Upper lobe of left lung (tissue), 6 donors: ENCODE measurements at regions not wholly inside any gene's neighbourhood (a gene's known extent, or its start where the extent isn't known, plus 50 kb on each side); places are given as distances from the start of the nearest gene placed in this dataset.
"Not testable (repeated sequence)": the region's sequence is repeated elsewhere in the genome, so short reads cannot be mapped to it uniquely, and the experiment has no call there.

Experiments used
- ATAC-seq, 2 donors: fragments of 200-7000 bp; cut with Tn5 transposase; one replicate each; pipeline ENCODE4 v1.9.1; 2022; ENCODE audit warnings: mild to moderate bottlenecking in 2 of 2, moderate library complexity in 2 of 2; ENCODE audit not compliant: low FRiP score in 2 of 2
- DNase-seq, 2 donors: peaks; one replicate each; pipeline ENCODE4 v3.0.0-alpha.2; 2019 to 2020
- H3K27ac ChIP-seq, 4 donors: fragments of 200-600 bp; sonication (generic); one replicate each; pipeline ENCODE4 v1.5.1; 2016 to 2019
- H3K27me3 ChIP-seq, 4 donors: fragments of 200-600 bp; sonication (generic); one replicate each; pipeline ENCODE4 v1.5.1; 2017 to 2019
- H3K36me3 ChIP-seq, 4 donors: fragments of 200-600 bp; sonication (generic); one replicate each; pipeline ENCODE4 v1.5.1; 2016 to 2019
- H3K4me1 ChIP-seq, 4 donors: fragments of 200-600 bp; sonication (generic); one replicate each; pipeline ENCODE4 v1.5.1; 2018 to 2019
- H3K4me3 ChIP-seq, 4 donors: fragments of 200-600 bp; sonication (generic); one replicate each; pipeline ENCODE4 v1.5.1; 2017 to 2019; ENCODE audit warnings: mild to moderate bottlenecking in 2 of 4, moderate library complexity in 1 of 4
- H3K9me3 ChIP-seq, 4 donors: fragments of 200-600 bp; sonication (generic); one replicate each; pipeline ENCODE4 v1.5.1; 2018 to 2019
- EP300 ChIP-seq, 4 donors: sonication (generic); formaldehyde crosslinking; IDR thresholded peaks; one replicate each; pipeline ENCODE4 v1.5.1; 2017; ENCODE audit warnings: antibody characterized with exemption in 4 of 4, control low read depth in 2 of 4
- POLR2A ChIP-seq, 4 donors: fragments of 450-650 bp; IDR thresholded peaks; one replicate each; pipeline ENCODE4 v1.5.1; 2016 to 2017; ENCODE audit warnings: antibody characterized with exemption in 4 of 4, mild to moderate bottlenecking in 2 of 4
- POLR2AphosphoS5 ChIP-seq, 2 donors: sonication (generic); formaldehyde crosslinking; IDR thresholded peaks; one replicate each; pipeline ENCODE4 v1.5.1; 2017; ENCODE audit warnings: antibody characterized with exemption in 2 of 2
- WGBS, 2 donors: methylation state at CpG; one replicate each; pipeline ENCODE4 v1.1.5; 2017 to 2018; 5-methylcytosine and 5-hydroxymethylcytosine counted together
- TF ChIP-seq, protein P1 (sequence below), 6 experiments: fragments of 450-650 bp in 4 of 6; fragments of 200-600 bp in 2 of 6; sonication (generic) in 2 of 6; IDR thresholded peaks; one replicate each; pipeline ENCODE4 v1.5.1; 2016 to 2019; ENCODE audit warnings: antibody characterized with exemption in 6 of 6
- donor health status: DM: no; HTN: no; CAD: no; lungs with moderate emphysema.
- donor health status: DM: no; HTN: yes; CAD: no; lungs with severe emphysema.

DNA sequence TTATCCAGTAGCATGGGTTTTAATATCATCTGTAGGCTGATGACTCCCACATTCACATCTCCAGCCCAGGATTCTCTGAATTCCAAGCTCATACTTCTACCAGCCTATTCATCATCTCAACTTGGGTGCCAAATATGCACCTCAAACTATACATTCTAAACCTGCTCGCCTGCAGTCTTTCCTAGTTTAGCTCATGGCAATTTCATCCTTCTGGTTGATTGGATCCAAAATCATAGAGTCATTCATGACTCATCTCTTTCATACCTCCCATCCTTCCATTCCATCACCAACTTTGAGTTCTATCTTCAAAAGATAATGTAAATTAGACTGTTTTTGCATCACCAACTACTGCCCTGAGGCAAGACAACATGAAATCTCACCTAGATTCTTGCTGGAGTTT is 99.7 kb upstream of the EGLN3 start:
- no peak for DNase-seq
- Histone ChIP-seq H3K9me3 (no peaks in the 10 kb centered on the region), H3K4me3 (no peak overlapping the region), H3K27me3 (no peaks in the 10 kb centered on the region), H3K4me1 (peaks cover 0 to 8% (median 0%) of the 10 kb centered on the region in 4 donors), H3K36me3 (no peaks in the 10 kb centered on the region), H3K27ac (no peak overlapping the region)
- 95 to 96% methylated on average over 1 of the region's 1 CpG for WGBS, 2 donors
- TF ChIP-seq POLR2A (IDR thresholded peaks at IDR 0.05) (no peak), POLR2AphosphoS5 (IDR thresholded peaks at IDR 0.05) (no peak), EP300 (IDR thresholded peaks at IDR 0.05) (no peak)
- TF ChIP-seq, protein P1, sequence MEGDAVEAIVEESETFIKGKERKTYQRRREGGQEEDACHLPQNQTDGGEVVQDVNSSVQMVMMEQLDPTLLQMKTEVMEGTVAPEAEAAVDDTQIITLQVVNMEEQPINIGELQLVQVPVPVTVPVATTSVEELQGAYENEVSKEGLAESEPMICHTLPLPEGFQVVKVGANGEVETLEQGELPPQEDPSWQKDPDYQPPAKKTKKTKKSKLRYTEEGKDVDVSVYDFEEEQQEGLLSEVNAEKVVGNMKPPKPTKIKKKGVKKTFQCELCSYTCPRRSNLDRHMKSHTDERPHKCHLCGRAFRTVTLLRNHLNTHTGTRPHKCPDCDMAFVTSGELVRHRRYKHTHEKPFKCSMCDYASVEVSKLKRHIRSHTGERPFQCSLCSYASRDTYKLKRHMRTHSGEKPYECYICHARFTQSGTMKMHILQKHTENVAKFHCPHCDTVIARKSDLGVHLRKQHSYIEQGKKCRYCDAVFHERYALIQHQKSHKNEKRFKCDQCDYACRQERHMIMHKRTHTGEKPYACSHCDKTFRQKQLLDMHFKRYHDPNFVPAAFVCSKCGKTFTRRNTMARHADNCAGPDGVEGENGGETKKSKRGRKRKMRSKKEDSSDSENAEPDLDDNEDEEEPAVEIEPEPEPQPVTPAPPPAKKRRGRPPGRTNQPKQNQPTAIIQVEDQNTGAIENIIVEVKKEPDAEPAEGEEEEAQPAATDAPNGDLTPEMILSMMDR (IDR thresholded peaks at IDR 0.05): no peak
- ATAC-seq: no peak

DNA sequence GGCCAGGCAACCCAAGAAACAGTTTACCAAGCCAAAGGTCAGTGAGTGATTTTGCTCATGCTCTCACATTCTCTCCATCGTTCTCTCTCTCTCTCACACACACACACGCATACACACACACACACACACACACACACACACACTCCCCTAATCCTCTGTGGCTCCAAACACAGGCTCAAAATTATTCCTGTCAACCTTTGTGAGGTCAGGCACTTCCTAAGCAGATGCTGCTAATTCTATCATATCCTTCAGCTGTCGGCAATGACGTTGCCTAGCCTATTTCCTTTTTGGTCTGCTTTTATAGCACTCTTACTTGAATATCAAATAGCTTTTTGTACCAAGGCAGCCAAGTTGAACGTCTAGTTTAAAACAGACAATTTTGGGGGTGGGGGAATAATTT is 98.9 kb upstream of the EGLN3 start:
- Histone ChIP-seq H3K9me3 (no peaks in the 10 kb centered on the region), H3K36me3 (no peaks in the 10 kb centered on the region), H3K4me3 (no peak overlapping the region), H3K27ac (no peak overlapping the region), H3K4me1 (peaks cover 0 to 8% (median 0%) of the 10 kb centered on the region in 4 donors), H3K27me3 (no peaks in the 10 kb centered on the region)
- TF ChIP-seq, protein P1 (IDR thresholded peaks at IDR 0.05): no peak
- TF ChIP-seq EP300 (IDR thresholded peaks at IDR 0.05) (no peak), POLR2A (IDR thresholded peaks at IDR 0.05) (no peak), POLR2AphosphoS5 (IDR thresholded peaks at IDR 0.05) (no peak)
- 46 to 68% methylated on average over 5 of the region's 5 CpGs for WGBS, 2 donors
- ATAC-seq (no peak), DNase-seq (no peak)

GRCh38 chr14:34049187-34049586 is 98.3 kb upstream of the EGLN3 start:
- 96% methylated on average over 7 of the region's 7 CpGs for WGBS, 2 donors
- not testable (repeated sequence) for H3K9me3 ChIP-seq

DNA sequence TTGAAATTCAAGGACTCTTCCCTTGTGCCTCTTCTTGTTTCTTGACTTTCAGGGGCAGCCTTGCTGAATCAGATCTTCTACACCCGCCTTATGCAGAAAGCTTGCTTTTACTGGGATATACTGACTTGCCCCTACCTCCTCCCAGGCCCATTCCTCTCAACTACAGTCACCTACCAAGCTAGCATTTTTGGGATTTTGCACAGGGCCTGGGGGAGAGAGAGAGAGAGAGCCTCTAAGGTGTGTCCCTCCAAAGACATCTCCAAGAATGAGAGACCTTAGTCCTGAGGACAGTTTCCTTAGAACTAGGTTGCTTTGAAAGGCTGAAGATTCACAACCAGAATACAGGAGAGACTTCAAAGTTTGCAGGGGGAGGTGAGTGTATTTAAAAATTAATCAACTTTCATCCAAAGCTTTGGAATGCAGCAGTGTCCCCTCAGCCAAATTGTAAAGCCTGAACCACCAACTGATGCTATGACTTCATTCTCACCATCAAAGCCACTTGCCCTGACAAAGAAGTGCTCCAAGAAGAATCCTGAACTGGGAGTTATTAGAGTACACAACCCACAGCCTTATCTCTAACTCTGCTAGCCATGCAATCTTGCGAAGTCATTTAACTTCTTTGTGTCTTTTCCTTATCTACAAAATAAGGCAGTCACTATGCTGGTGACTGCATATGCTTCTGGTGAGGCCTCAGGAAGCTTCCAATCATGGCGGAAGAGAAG is 96.1 kb upstream of the EGLN3 start:
- Histone ChIP-seq H3K4me3 (no peak overlapping the region), H3K9me3 (no peaks in the 10 kb centered on the region), H3K27ac (no peak overlapping the region), H3K4me1 (no peaks in the 10 kb centered on the region), H3K36me3 (no peaks in the 10 kb centered on the region), H3K27me3 (no peaks in the 10 kb centered on the region)
- DNase-seq: no peak
- no peak for ATAC-seq
- 91 to 100% methylated on average over 3 of the region's 3 CpGs for WGBS, 2 donors
- TF ChIP-seq POLR2A (IDR thresholded peaks at IDR 0.05) (no peak), EP300 (IDR thresholded peaks at IDR 0.05) (no peak), POLR2AphosphoS5 (IDR thresholded peaks at IDR 0.05) (no peak)
- TF ChIP-seq, protein P1 (IDR thresholded peaks at IDR 0.05): no peak

More at GRCh38 chr14:34049187-34049586, 98.3 kb upstream of the EGLN3 start:
- DNase-seq, H3K4me3 ChIP-seq, H3K36me3 ChIP-seq, H3K27ac ChIP-seq, ATAC-seq, H3K27me3 ChIP-seq, H3K4me1 ChIP-seq: not testable (repeated sequence)

DNA sequence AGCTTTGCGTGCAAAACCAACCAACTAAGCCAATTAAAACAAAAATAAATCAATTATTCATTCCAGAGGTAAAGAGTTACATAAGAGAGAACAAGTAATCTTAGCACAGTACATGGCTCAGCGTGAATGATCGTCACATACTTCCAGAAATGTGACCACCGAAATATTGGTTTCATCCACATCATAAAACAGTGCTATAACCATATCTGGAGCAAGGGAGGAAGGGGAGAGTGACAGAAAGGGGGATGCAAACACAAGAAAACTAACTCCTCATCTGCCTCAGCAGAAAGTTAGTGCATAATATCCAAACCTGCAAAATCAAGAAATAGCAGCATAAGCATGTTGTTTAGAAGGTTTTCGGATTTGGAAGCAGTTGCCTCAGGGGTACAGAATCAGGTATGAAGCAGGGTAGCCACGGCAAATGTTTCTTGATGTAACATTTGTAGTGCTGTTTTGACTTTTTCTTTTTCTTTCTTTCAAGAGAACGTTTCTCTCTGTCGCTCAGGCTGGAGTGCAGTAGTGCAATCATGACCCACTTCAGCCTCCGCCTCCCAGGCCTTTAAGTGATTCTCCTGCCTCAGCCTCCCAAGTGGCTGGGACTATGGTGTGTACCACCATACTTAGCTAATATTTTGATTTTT is 93.9 kb upstream of the EGLN3 start:
- no peaks in the 10 kb centered on the region for H3K9me3 ChIP-seq
- H3K4me3 ChIP-seq: no peak overlapping the region
- H3K36me3 ChIP-seq: no peaks in the 10 kb centered on the region
- 92 to 93% methylated on average over 9 of the region's 9 CpGs for WGBS, 2 donors
- no peaks in the 10 kb centered on the region for H3K4me1 ChIP-seq
- TF ChIP-seq EP300 (IDR thresholded peaks at IDR 0.05): no peak
- DNase-seq (no peak), ATAC-seq (no peak)
- H3K27ac ChIP-seq: no peak overlapping the region
- no peaks in the 10 kb centered on the region for H3K27me3 ChIP-seq

GRCh38 chr14:34044373-34044637 is 93.4 kb upstream of the EGLN3 start:
- Histone ChIP-seq H3K4me1 (no peaks in the 10 kb centered on the region), H3K27ac (no peak overlapping the region), H3K27me3 (no peaks in the 10 kb centered on the region), H3K36me3 (no peaks in the 10 kb centered on the region), H3K4me3 (no peak overlapping the region), H3K9me3 (no peaks in the 10 kb centered on the region)
- DNase-seq (no peak), ATAC-seq (no peak)
- WGBS, 2 donors: 93 to 96% methylated on average over 4 of the region's 4 CpGs
- TF ChIP-seq POLR2AphosphoS5 (IDR thresholded peaks at IDR 0.05) (no peak), EP300 (IDR thresholded peaks at IDR 0.05) (no peak), POLR2A (IDR thresholded peaks at IDR 0.05) (no peak)
- TF ChIP-seq, protein P1 (IDR thresholded peaks at IDR 0.05): no peak
